GM21390 (cell line): ENCODE measurements at regions not wholly inside any gene's neighbourhood (a gene's known extent, or its start where the extent isn't known, plus 50 kb on each side); places are given as distances from the start of the nearest gene placed in this dataset.
"Not testable (repeated sequence)": the region's sequence is repeated elsewhere in the genome, so short reads cannot be mapped to it uniquely, and the experiment has no call there.

Experiments
- ATAC-seq: cut with Tn5 transposase; IDR thresholded peaks from one replicate; pipeline ENCODE4 v1.9.1; 2021; ENCODE audit not compliant: unreplicated experiment

DNA sequence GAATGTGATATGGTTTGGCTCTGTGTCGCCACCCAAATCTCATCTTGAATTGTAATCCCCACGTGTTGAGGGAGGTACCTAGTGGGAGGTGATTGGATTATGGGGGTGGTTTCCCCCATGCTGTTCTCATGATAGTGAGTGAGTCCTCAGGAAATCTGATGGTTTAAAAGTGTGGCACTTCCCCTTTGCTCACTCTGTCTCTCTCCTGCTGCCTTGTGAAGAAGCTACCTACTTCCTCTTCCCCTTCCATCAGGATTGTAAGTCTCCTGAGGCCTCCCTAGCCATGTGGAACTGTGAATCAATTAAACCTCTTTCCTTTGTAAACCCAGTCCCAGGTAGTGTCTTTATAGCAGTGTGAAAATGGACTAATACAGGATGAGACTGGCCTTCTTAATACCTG lies 73.2 kb upstream of the MRPS22 start:
- ATAC-seq, result not testable (repeated sequence)

DNA sequence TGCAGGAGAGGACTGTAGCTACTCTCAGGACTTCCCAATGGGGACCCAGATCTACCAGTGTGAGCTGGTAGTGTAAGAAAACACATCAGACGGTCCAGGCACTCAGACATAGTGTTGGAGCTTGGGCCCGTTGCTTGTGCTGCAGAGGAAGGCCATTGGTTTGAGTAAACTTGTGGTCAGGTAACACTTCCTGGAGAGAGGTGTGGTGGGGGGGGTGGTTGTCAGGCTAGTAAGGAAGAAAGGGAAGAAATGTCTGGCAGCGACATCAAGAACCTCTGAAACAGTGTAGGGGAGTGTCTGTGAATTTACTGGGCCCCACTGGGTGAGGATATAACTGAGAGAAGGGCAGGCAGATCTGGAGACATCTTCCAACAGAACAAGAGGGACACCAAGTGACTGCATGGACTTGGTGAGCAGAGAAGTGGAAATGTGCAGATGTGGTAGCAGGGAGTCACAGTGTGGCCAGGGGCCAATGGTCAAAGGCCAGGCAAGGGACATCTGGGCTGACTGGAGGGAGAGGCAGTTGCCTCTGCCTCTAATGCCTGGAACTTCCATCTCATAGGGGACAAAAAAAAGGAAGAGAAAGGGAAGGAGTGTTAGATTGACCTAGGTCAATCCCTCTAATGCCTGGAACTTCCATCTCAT lies 63.7 kb upstream of the MRPS22 start:
- no peak for ATAC-seq

DNA sequence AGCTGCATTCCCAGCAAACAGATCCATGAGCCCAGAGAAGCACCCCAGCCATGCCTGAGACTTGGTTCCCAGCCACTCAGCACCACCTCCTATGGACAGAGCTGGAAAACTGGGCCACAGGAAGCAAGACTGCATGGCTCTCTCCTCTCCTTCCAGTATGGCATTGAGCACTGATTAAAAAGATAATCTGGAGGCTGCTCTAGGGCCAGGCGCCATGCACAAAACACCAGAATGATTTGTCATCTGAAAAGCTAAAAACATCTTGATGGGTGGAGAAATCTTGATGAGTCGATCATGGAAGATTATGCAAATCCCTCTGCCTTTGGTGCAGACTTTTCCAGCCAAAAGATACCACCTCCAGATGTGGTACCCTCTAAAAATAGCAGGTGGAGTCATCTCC lies 62.7 kb upstream of the MRPS22 start:
- ATAC-seq, result no peak

DNA sequence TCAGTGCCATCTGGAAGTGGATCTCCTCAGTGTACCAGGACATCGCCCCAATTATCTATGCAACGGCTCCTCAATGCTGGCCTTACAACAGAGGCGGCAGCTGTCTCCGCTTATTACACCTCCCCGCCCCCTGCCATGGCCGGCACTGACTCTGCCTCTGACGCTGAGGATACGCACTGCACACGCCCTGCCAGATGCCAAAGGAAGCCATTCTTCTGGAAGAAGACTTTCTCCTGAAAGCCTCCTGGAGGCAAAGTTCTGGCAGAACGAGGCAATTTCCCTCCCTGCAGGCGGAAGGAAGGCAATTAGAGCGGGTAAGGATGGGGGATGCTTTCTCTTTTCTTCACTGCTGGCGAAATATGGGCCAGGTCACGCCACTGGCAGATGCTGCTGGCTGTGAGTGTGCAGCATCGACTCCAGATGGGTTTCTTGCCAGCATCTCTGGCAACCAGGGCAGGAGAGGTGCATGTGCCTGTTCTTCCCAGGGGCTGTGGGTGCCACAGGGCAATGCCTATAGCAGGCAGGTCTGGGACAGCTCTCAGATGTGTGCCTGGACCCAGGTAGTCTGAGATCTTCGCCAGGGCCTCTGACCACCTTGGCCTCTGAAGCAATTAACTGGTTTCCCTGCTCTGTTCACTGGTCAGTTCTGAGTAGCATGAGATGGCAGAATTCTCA lies 62.2 kb upstream of the MRPS22 start:
- no peak for ATAC-seq

DNA sequence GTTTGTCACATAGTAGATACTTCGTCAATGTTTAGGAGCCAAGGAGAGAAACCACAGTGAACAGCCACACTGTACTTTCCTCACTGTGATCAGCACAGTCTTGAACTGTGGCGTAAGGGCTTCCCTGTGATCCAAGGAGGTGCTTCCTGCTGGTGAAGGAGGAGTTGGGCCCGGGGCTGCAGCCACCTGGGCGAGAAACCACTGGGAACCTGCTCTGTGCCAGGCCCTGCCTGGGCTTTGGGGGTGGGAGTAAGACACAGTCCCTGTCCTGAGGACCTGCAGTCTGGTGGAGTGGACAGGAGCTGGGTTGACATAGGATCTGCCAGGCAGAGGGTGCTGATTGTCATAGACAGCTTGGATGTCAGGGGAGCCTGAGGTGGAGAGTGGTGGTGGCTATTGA lies 60.5 kb upstream of the MRPS22 start:
- ATAC-seq, result no peak

DNA sequence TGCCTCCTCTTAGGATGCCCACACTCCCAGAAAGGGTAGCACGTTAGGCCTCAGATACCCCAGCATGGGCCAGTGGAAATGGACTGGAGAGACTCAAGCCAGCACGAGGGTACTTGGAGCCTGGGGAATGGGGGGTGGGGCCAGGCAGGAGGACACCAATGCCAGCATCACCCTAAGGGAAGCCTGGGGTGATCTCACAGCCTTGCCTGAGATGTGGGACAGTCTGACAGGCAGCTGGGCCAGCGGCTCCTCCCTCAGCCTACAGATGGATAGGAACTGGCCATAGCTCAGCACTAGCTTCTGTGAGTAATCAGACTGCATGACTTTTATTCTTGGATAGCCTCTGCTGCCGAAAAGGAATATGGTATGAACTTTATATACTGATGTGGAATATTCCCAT lies 59.6 kb upstream of the MRPS22 start:
- no peak for ATAC-seq

DNA sequence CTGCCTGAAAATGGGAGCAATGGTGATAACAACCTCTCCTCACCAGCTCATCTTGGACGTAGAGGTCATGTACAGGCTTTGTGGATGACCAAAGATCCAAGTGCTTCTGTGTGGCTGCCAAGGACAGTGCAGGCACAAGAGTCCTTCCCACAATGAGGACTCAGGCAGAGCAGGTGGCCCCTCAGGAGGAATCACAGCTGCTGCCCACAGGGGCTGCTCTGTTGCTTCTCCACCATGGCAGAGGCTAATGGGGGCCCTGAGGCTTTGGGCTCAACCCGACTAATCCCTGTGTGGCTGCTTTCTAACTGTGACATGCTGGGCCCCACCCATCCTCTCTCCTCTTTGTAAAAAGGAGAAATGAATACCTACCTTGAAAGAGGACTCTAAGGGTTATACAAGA lies 58.1 kb upstream of the MRPS22 start:
- ATAC-seq, result no peak

DNA sequence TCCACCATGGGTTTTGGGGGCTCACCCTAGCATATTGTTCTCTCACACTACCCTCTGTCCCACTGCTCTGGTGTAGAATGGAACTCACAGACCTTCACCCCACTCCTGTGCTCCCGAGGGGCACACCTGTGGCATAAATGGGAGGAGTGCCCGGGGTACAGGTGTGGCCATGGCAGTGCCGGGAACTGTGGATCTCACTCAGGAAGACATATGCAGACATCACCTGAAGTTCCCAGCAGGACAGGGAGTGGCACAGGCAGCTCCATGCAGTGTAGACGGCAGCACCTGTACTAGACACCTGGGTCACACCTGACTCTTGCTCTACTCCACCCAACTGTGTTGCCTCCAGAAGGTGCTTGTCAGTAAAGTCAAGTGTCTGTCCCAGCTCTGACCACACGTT lies 57.6 kb upstream of the MRPS22 start:
- ATAC-seq, result no peak

DNA sequence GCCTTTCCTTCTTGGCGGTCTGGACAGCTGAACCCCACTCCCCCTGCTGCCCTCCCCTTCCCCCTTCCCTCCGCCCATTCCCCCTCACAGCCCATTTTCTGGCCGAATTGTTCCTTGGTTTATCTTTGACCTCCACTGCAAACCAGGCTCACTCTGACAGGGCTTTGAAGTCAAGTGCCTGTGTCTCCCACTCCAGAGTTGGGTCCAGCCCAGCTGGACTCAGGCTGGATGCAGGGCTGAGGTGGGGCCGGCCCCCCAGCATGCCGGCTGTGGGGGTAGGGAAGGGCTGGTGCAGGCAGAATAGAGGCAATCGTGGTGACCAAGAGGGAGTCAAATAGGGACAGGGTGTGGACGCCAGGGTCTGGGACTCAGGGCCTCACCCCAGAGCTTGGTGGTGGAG lies 57.0 kb upstream of the MRPS22 start:
- no peak for ATAC-seq

DNA sequence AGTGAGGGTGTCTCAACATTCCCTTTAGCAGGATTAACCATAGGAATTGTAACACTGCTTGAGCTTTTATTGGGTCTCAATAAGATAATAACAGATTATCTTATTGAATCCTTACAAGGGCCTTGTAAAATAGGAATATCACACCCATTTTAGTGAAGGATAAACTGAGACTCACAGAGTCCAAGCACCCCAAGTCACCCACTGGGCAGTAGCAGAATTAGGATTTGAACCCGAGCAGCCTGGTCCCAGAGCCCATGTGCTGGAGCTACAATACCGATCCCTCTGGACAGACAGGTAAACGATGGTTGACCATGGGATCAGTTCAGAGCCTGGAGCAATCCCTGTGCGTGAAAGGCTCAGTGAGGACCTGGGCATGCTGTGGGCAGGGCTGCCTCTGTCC lies 56.3 kb upstream of the MRPS22 start:
- no peak for ATAC-seq

DNA sequence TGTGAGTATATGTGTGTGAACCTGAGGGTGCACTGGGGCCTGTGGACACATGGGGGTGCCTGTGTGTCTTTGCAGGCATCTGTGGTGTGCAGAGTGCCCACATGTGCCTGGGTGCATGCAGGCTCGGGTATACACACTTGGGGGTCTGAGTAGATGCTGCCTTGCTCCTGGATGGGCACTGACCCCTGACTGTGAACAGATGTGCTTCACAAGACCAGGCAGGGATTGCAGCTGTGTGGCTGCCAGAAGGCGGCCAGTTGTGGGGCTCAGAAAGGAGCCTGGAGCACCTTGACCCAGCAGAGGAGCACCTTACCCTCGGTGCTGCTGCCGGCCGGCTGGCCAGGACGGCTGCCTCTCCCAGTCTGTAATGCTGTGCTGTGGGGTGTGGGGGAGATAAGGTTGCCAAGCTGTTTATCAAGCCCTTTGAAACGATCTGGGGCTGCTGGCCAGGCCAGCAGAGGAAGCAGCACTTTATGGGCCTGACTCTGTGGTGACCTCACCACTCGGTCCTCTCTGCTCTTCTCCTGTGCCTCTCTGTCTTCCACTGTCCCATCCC lies 55.5 kb upstream of the MRPS22 start:
- ATAC-seq, result no peak

DNA sequence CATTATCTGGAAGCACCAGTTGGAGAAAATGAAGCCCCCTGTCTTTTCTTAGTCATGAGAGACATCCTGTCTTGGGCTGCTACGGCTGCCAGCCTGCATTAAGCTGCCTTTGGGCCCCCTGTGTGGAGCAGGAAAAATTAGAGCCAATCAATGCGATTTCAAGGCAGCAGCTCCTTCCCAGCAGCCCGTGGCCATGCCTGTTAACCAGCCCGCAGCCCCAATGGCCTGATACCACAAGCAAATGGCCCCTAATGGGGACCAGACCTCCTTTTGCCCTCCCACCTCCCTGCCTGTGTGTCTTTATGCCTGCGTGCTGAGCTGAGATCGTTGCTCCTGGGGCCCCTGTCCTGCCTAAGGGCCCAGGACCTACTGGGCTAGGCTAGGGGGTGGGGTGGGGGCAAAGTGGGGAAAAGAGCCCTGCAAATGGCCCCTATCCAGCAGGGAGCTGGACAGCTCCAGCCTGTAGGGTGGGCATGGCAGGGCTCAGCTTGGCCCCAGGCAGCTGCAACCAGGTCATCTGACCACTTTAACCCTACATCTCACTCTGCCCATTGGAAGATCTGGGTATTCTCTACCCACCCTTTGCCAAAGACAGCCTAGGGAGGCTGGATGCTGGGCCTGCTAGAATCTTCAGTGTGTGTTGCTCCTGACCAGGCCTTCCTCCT lies 53.8 kb upstream of the MRPS22 start:
- ATAC-seq, result no peak

DNA sequence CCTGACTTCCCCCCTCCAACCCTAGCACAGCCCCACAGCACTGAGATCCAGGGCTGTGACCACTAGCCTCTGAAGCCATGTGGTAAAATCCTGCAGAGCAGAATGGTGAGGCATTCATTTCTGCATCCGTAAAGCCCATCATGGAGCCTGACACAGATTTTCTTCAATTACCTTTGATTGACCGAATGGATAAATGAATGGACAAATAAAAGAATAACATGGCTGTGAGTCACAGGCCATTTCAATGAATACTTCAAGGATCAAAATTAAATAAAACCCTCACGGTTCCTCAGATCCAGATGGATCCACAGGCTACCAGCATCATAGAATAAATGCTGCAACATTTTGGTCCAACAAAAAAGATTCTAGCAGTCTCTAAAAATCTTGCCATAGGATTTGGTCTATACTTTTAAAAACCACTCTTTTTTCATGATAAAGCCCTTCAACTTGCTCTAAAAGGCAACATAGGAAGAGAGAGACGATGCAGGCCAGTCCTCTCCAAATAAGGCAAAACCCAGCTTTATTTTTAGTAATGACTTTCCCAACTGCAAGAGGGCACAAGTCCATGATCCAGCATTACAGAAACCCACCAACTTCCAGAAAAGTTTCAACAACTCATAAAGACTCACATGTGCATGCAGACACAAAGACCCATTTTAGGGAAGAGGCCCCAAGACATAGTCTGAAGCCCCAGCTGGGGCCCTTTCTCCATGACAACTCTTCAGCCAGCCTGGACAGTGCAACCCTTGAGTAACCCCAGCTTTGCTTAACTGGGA lies 52.4 kb upstream of the MRPS22 start:
- no peak for ATAC-seq

DNA sequence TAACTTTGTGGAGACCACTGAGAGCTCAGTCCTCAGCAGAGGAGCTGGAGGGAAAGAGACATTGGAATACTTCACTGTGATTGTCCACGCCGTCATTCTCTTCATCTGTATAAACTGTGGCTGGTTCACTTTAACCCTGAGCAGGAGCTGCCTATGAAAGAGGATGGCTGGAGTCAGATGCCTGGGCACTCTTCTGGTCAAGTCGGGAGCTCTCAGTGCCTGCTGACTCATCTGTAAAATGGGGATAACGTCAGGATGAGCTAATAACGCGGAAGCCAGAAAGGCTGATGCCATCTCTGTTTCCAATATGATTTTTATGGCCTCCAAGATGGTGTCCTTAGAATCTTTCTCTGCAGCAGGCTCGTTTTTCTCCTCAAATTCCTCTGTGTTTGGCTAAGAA lies 51.6 kb upstream of the MRPS22 start:
- no peak for ATAC-seq

DNA sequence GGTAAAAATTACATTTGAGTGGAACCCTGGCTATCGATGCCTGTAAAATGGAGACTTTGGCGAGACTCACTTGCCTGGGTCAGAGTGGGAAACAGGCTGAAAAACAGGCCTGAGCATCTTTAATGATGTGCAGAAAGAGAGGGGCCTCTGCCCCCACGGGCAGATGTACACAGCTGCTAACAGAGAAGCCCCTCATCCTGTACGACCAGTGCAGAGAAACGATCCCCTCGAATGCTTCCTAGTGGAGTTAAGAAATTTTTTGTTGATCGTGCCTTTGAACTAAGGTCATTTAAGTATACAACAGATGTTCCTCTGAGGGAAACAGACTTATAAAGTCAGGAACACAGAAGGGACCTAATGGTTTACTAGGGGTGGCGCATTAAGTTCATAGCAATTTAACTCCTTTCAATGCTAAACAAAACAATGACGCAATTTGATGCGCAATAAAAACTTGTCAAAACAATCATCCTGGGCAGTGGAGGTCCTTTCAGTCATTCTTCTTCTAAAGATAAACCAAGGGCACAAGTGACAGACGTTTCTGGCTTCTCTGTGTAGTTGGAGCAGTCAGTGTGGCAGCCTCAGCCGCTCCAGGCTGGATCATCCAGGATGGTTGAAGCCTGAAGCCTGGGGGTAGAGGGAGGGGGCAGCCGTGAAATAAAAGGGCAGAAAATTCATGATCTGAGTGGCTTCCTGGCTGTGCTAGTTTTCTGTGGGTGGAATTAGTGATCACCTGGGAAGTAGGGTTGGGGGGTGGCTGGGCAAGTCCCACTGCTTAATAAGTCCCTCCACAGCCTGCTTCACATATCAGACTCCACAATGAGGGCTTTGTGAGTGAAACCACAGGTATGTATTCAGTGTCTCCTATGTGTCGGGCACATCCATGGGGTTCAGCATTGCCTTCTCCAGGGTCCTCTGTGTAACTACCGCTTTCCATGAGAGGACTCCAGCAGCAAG lies 50.8 kb upstream of the MRPS22 start:
- no peak for ATAC-seq

DNA sequence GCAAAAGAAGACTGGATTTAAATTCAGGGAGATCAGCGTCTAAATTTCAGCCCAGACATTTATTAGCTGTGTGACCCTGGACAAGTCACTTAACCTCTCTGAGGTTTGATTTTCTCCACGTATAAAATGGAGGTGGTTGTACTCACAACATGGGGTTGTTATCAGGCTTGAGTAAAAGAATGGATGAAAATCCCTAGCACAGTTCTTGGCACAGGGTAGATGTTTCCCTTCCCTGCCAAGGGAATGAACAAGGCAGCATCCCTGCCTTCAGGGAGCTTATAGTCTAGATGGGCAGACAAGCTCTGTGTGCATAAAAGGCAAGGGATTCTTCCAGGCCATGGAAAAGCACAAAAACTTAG lies 50.2 kb upstream of the MRPS22 start:
- no peak for ATAC-seq
